ENCODE measurements at regions not wholly inside any gene's neighbourhood (a gene's known extent, or its start where the extent isn't known, plus 50 kb on each side); places are given as distances from the start of the nearest gene placed in this dataset.

- H3K4me3 ChIP-seq (ENCODE audit: low read depth, low read length), result no peak overlapping the region
- no peak for DNase-seq (ENCODE audit: low read depth, low spot score)
- no peak for TF ChIP-seq CTCF (IDR thresholded peaks at IDR 0.05; ENCODE audit: low read depth, low read length)
- in situ Hi-C loops (cut with HindIII; ENCODE audit: low sequenced_read_pairs), result no loop called here
Measured at GRCh38 chrX:20585782-20586181, 319.1 kb upstream of the RPS6KA3 start.

- peak; percentile 6 for DNase-seq (ENCODE audit: low read depth, low spot score)
- in situ Hi-C loops (cut with HindIII; ENCODE audit: low sequenced_read_pairs), result no loop called here
- no peak overlapping the region for H3K4me3 ChIP-seq (ENCODE audit: low read depth, low read length)
- no peak for TF ChIP-seq CTCF (IDR thresholded peaks at IDR 0.05; ENCODE audit: low read depth, low read length)
Measured at GRCh38 chrX:20571611-20572010, 304.9 kb upstream of the RPS6KA3 start.

GRCh38 chrX:20567108-20567507 lies 300.4 kb upstream of the RPS6KA3 start:
- in situ Hi-C loops (cut with HindIII; ENCODE audit: low sequenced_read_pairs), result no loop called here
- TF ChIP-seq CTCF (IDR thresholded peaks at IDR 0.05; ENCODE audit: low read depth, low read length), result no peak
- DNase-seq (ENCODE audit: low read depth, low spot score), result no peak
- no peak overlapping the region for H3K4me3 ChIP-seq (ENCODE audit: low read depth, low read length)

- peak; percentile 66 for DNase-seq (ENCODE audit: low read depth, low spot score)
- no peak for TF ChIP-seq CTCF (IDR thresholded peaks at IDR 0.05; ENCODE audit: low read depth, low read length)
- no peak overlapping the region for H3K4me3 ChIP-seq (ENCODE audit: low read depth, low read length)
- in situ Hi-C loops (cut with HindIII; ENCODE audit: low sequenced_read_pairs), result no loop called here
Measured at GRCh38 chrX:20547611-20548051, 280.9 kb upstream of the RPS6KA3 start.

GRCh38 chrX:20545538-20545937 lies 278.8 kb upstream of the RPS6KA3 start:
- no peak overlapping the region for H3K4me3 ChIP-seq (ENCODE audit: low read depth, low read length)
- peak; percentile 33 for DNase-seq (ENCODE audit: low read depth, low spot score)
- no peak for TF ChIP-seq CTCF (IDR thresholded peaks at IDR 0.05; ENCODE audit: low read depth, low read length)
- in situ Hi-C loops (cut with HindIII; ENCODE audit: low sequenced_read_pairs), result no loop called here

- H3K4me3 ChIP-seq (ENCODE audit: low read depth, low read length), result no peak overlapping the region
- in situ Hi-C loops (cut with HindIII; ENCODE audit: low sequenced_read_pairs), result no loop called here
- no peak for TF ChIP-seq CTCF (IDR thresholded peaks at IDR 0.05; ENCODE audit: low read depth, low read length)
- DNase-seq (ENCODE audit: low read depth, low spot score), result no peak
Measured at GRCh38 chrX:20542072-20542471, 275.4 kb upstream of the RPS6KA3 start.

- no peak for TF ChIP-seq CTCF (IDR thresholded peaks at IDR 0.05; ENCODE audit: low read depth, low read length)
- in situ Hi-C loops (cut with HindIII; ENCODE audit: low sequenced_read_pairs), result no loop called here
- no peak for DNase-seq (ENCODE audit: low read depth, low spot score)
- no peak overlapping the region for H3K4me3 ChIP-seq (ENCODE audit: low read depth, low read length)
Measured at GRCh38 chrX:20538974-20539373, 272.3 kb upstream of the RPS6KA3 start.
